ENCODE measurements at regions not wholly inside any gene's neighbourhood (a gene's known extent, or its start where the extent isn't known, plus 50 kb on each side); places are given as distances from the start of the nearest gene placed in this dataset.

DNA sequence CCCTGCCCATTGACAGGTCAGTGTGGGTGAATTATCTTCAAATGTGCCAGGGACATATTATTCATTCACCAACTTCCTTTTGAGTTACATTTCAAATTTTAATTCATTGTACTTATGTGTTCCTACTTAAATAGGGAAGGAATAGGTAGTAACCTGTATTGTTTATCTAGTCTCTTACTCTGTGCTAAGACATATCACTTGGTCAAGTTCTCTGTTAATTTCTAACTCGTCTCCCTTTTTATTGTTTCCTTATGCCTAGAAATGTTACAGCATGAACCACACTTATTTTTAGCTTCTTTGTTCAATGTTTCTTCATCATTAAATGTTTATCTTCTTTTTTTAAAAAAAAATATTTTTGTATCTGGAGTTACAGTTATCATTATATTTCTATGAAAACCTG, 151.9 kb downstream of the HAUS1 start:
- no peak for DNase-seq (ENCODE audit: low read depth)
- no peak overlapping the region for H3K4me3 ChIP-seq (ENCODE audit: low read depth, low read length)
- TF ChIP-seq, protein P1, sequence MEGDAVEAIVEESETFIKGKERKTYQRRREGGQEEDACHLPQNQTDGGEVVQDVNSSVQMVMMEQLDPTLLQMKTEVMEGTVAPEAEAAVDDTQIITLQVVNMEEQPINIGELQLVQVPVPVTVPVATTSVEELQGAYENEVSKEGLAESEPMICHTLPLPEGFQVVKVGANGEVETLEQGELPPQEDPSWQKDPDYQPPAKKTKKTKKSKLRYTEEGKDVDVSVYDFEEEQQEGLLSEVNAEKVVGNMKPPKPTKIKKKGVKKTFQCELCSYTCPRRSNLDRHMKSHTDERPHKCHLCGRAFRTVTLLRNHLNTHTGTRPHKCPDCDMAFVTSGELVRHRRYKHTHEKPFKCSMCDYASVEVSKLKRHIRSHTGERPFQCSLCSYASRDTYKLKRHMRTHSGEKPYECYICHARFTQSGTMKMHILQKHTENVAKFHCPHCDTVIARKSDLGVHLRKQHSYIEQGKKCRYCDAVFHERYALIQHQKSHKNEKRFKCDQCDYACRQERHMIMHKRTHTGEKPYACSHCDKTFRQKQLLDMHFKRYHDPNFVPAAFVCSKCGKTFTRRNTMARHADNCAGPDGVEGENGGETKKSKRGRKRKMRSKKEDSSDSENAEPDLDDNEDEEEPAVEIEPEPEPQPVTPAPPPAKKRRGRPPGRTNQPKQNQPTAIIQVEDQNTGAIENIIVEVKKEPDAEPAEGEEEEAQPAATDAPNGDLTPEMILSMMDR (IDR thresholded peaks at IDR 0.05; ENCODE audit: insufficient read depth, low read depth, low read length): no peak

DNA sequence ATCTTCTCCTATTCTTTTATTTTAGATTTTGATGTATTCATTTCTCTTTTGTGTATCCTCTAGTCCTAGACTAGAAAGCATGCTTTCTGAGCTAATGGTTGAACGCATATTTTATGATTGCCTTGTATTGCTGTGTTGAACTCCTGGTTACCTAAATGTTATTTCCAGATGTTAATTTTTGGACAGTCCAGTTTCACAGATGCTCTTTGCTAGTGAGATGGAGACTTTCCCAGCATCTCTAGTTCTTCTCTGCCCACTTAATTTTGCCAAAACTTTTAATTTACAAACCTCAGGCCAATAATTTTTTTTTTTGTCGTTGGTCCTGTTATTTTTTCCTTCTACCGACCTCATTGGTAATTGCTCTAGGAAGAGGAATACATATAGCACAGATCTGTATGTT, 153.2 kb downstream of the HAUS1 start:
- DNase-seq (ENCODE audit: low read depth): no peak
- no peak overlapping the region for H3K4me3 ChIP-seq (ENCODE audit: low read depth, low read length)
- TF ChIP-seq, protein P1 (IDR thresholded peaks at IDR 0.05; ENCODE audit: insufficient read depth, low read depth, low read length): no peak

DNA sequence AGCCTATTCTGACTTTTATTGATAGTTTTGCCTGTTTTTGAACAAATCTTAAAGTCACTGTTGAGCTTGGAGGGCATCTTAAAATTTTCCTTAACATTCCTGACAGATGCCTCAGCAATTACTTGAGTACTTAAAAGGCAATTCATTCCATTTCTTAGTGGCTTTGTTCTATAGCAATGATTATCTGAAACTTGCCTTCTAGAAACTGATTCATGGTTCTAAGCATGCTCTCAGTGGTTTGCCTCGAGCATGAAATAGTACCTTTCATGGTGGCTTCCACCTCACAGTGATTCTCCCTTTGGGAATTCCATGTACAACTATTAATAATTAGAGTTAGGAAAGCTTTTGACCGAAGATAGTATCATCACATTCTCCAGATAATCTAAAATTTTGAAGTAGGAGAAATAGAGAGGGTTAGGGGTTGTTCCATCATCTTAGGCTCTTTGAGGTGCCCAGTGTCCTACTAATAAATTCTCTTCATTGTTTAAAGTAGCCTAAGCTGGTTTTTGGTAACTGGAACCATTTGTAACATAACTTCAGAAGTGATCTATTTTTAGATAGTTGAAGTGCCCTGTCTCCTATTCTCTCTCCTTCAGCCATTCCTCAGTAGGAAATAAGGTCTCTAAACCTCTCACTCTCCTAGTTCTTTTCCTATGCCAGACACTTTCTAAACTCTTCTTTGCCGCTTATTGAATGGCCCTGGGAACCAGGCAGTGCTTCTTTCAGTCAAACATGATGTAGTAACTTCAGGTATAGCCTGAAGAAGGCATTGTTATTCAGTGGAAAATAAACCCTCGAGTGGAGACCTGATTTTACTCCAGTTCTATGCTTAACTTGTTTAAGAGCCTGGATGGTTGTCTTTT, 156.1 kb downstream of the HAUS1 start:
- no peak for DNase-seq (ENCODE audit: low read depth)
- TF ChIP-seq, protein P1 (IDR thresholded peaks at IDR 0.05; ENCODE audit: insufficient read depth, low read depth, low read length): no peak
- H3K4me3 ChIP-seq (ENCODE audit: low read depth, low read length): no peak overlapping the region

DNA sequence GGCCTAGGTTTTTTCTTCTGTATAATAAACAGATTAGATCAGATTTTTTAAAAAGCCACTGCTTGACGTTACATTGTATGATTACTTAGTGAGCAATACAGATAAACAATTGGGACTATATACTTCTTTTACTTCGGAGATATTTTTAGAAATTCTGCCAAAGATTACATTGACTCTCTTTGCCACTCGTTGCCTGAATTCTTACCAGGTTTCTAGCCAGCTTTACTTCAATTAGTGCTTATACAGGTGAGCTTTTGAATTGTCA, 156.6 kb downstream of the HAUS1 start:
- no peak overlapping the region for H3K4me3 ChIP-seq (ENCODE audit: low read depth, low read length)
- no peak for DNase-seq (ENCODE audit: low read depth)
- TF ChIP-seq, protein P1 (IDR thresholded peaks at IDR 0.05; ENCODE audit: insufficient read depth, low read depth, low read length): no peak

DNA sequence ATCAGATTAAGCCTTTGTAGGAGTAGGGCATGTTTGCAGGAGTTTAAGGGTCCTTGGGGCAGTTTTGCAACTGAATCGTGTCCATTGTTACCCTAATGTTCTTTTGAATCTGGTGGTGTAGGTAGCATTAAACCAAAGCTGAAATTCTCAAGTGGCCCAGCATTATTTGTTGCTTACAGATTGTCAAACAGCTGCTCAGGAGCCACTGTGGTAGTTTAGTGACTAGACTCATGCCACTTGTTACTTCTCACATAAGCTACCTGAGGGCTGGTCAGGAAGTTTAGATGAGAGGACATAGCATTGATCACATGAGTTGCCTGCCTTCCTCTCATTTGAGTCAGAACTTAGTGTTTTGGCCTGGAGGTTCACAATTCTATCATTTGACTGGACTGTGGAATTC, 157.6 kb downstream of the HAUS1 start:
- DNase-seq (ENCODE audit: low read depth): no peak
- TF ChIP-seq, protein P1 (IDR thresholded peaks at IDR 0.05; ENCODE audit: insufficient read depth, low read depth, low read length): no peak
- no peak overlapping the region for H3K4me3 ChIP-seq (ENCODE audit: low read depth, low read length)

DNA sequence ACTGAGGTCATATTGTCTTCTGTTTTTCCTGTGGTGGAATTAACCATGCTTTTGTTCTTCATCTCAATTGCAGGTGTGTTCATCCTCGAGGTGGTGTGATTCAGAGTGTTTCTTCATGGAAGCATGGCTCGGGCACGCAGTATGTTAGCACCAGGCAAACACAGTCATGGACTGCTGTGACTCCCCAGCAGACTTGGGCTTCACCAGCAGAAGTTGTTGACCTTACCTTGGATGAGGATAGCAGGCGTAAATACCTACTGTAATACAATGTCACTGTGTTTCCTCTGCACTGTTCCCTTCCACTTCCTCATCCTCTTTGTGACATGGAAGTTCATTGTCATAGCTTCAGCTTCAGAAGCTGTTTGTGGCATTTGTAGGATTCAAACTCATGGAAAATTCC, 158.7 kb downstream of the HAUS1 start:
- DNase-seq (ENCODE audit: low read depth): no peak
- no peak overlapping the region for H3K4me3 ChIP-seq (ENCODE audit: low read depth, low read length)
- TF ChIP-seq, protein P1 (IDR thresholded peaks at IDR 0.05; ENCODE audit: insufficient read depth, low read depth, low read length): no peak

DNA sequence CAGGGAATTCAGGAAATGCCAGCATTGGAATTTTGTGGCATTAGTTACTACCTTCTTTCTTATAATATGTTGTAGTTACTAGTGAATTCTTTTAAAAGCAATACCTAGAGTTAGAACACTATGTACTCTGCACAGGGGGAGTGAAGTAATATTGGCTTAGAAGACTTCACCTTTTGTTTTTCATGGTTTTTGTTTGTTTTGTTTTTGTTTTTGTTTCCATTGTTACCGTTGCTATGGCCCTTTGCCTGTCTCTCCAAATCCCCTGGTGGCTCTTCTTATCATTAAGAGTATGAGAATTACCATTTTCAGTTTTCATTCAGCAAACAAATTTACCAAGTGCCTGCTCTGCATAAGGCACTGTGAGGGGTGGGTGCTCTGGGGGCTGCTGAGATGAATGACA, 160.1 kb downstream of the HAUS1 start:
- no peak overlapping the region for H3K4me3 ChIP-seq (ENCODE audit: low read depth, low read length)
- peak; percentile 68 for DNase-seq (ENCODE audit: low read depth)
- TF ChIP-seq, protein P1 (IDR thresholded peaks at IDR 0.05; ENCODE audit: insufficient read depth, low read depth, low read length): no peak
